Astrocyte (in vitro differentiated cells and primary cell): ENCODE measurements at regions not wholly inside any gene's neighbourhood (a gene's known extent, or its start where the extent isn't known, plus 50 kb on each side); places are given as distances from the start of the nearest gene placed in this dataset.

ENCODE experiments used
- EZH2 ChIP-seq: IDR thresholded peaks from 2 replicates; pipeline ENCODE4 v1.6.1; 2012; ENCODE audit warnings: mild to moderate bottlenecking, low read length, inconsistent platforms; ENCODE audit not compliant: insufficient read depth
- TF ChIP-seq, protein P1 (sequence below): IDR thresholded peaks from 2 replicates; pipeline ENCODE4 v1.5.1; 2011; ENCODE audit warnings: low read depth, mild to moderate bottlenecking, inconsistent platforms, low read length, moderate library complexity; ENCODE audit not compliant: insufficient read depth

DNA sequence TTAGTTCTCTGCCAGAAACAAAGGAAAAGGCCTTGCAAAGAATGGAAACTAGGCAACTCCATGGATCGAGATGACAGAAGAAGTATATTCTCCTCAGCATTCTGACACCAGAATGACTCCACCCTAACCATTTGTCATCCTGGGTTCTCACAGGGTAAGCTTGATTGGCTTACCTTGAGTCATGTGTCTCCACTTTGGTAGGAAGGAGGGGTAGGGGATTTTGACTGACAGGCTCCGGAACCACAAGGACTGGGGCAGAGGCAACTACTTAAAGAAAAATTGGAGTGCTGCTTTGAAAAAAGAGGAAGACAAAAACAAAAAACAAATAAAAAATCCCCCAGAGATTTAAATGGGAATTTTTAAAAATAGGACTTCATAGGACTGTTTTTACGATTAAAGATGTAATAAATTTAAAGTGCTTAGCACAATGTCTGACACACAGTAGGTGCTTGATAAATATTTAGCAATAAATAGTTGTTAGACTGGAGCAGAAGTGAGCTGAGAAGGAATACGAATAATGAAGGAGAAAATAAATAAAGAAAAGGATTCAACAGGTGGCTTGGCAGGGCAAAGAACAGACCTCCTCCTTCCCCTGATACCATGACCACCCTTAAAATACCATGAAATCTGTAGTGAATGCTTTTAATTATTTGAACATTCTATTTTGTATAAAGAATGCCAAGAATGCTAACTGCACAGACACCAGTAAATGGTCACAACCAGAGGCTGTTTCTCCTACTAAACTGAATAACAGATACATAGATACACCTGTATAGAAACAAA, 230.2 kb downstream of the CDCA7 start:
- TF ChIP-seq, protein P1, sequence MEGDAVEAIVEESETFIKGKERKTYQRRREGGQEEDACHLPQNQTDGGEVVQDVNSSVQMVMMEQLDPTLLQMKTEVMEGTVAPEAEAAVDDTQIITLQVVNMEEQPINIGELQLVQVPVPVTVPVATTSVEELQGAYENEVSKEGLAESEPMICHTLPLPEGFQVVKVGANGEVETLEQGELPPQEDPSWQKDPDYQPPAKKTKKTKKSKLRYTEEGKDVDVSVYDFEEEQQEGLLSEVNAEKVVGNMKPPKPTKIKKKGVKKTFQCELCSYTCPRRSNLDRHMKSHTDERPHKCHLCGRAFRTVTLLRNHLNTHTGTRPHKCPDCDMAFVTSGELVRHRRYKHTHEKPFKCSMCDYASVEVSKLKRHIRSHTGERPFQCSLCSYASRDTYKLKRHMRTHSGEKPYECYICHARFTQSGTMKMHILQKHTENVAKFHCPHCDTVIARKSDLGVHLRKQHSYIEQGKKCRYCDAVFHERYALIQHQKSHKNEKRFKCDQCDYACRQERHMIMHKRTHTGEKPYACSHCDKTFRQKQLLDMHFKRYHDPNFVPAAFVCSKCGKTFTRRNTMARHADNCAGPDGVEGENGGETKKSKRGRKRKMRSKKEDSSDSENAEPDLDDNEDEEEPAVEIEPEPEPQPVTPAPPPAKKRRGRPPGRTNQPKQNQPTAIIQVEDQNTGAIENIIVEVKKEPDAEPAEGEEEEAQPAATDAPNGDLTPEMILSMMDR: no peak
- TF ChIP-seq EZH2: no peak
